HAP-1 (cell line): ENCODE measurements at regions not wholly inside any gene's neighbourhood (a gene's known extent, or its start where the extent isn't known, plus 50 kb on each side); places are given as distances from the start of the nearest gene placed in this dataset.

Source experiments
- DNase-seq, 2 experiments: peaks; one replicate each; pipeline ENCODE4 v3.0.0-alpha.2; 2016 to 2020; ENCODE audit warnings: low spot score in 2 of 2
- H3K27me3 ChIP-seq: fragments of 250-450 bp; sonication (Bioruptor Pico); 2 replicates; pipeline ENCODE4 v1.5.1; 2020; ENCODE audit warnings: low read depth, mild to moderate bottlenecking, moderate library complexity
- H3K36me3 ChIP-seq: fragments of 250-450 bp; sonication (Bioruptor Pico); replicated peaks from 2 replicates; pipeline ENCODE4 v1.5.1; 2020; ENCODE audit warnings: mild to moderate bottlenecking
- H3K4me1 ChIP-seq: fragments of 250-450 bp; sonication (Bioruptor Pico); 2 replicates; pipeline ENCODE4 v1.5.1; 2020; ENCODE audit warnings: mild to moderate bottlenecking
- H3K4me3 ChIP-seq: fragments of 250-450 bp; sonication (Bioruptor Pico); 2 replicates; pipeline ENCODE4 v1.5.1; 2020; ENCODE audit warnings: mild to moderate bottlenecking, moderate library complexity
- H3K9me3 ChIP-seq: fragments of 250-450 bp; sonication (Bioruptor Pico); 2 replicates; pipeline ENCODE4 v1.5.1; 2020; ENCODE audit warnings: mild to moderate bottlenecking, moderate library complexity
- in situ Hi-C: fragments of 300-500 bp; cut with MboI; formaldehyde crosslinking; loops from 3 replicates; pipeline ENCODE4 v1.14.3; 2020; ENCODE audit warnings: low sequenced_read_pairs, inconsistent platforms, mixed read lengths

- no peaks in the 10 kb centered on the region for H3K27me3 ChIP-seq
- no peak for DNase-seq
- no peaks in the 10 kb centered on the region for H3K9me3 ChIP-seq
- in situ Hi-C loops, result no loop called here
- H3K4me1 ChIP-seq, result peaks cover 19% of the 10 kb centered on the region
- H3K36me3 ChIP-seq, result no peaks in the 10 kb centered on the region
- no peak overlapping the region for H3K4me3 ChIP-seq
Observed at GRCh38 chr12:89975574-89975973, 266.9 kb upstream of the ATP2B1 start.

DNA sequence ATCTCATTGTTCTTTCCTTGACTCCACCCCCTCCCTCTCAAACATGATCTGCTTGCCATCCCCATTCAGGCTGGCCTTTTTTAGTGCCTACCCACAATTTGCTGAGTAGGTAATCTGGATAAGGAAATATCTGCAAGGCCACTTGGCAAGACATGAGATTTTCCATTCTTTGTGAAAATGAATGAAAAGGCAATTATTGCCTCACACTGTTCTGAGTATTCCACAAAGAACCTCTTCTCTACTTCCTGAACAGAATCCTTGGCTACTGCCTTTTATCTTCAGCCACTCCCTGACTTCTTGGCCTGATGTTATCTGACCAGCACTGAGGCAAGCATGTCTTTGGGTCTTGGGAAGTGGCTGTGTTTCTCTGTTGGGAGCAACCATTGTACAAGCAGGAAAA is 263.2 kb upstream of the ATP2B1 start:
- no peaks in the 10 kb centered on the region for H3K9me3 ChIP-seq
- H3K36me3 ChIP-seq, result no peaks in the 10 kb centered on the region
- peak; percentile 40 to 43 for DNase-seq
- no peaks in the 10 kb centered on the region for H3K27me3 ChIP-seq
- H3K4me3 ChIP-seq, result no peak overlapping the region
- H3K4me1 ChIP-seq, result peaks cover 10% of the 10 kb centered on the region
- in situ Hi-C loops, result no loop called here

- H3K4me1 ChIP-seq, result peaks cover 10% of the 10 kb centered on the region
- in situ Hi-C loops, result no loop called here
- DNase-seq, result peak in 1 of 2 experiments; percentile 16
Observed at GRCh38 chr12:89970722-89971121, 262.1 kb upstream of the ATP2B1 start.

GRCh38 chr12:89969093-89969492 is 260.5 kb upstream of the ATP2B1 start:
- Histone ChIP-seq H3K36me3 (no peaks in the 10 kb centered on the region), H3K9me3 (no peaks in the 10 kb centered on the region), H3K4me3 (no peak overlapping the region), H3K27me3 (no peaks in the 10 kb centered on the region), H3K4me1 (peaks cover 10% of the 10 kb centered on the region)
- no peak for DNase-seq
- in situ Hi-C loops, result no loop called here

More at GRCh38 chr12:89970722-89971121, 262.1 kb upstream of the ATP2B1 start:
- no peaks in the 10 kb centered on the region for H3K36me3 ChIP-seq
- no peaks in the 10 kb centered on the region for H3K27me3 ChIP-seq
- H3K4me3 ChIP-seq, result no peak overlapping the region
- H3K9me3 ChIP-seq, result no peaks in the 10 kb centered on the region

GRCh38 chr12:89968151-89968700 is 259.6 kb upstream of the ATP2B1 start:
- Histone ChIP-seq H3K4me3 (no peak overlapping the region), H3K36me3 (no peaks in the 10 kb centered on the region), H3K27me3 (no peaks in the 10 kb centered on the region), H3K9me3 (no peaks in the 10 kb centered on the region), H3K4me1 (peaks cover 10% of the 10 kb centered on the region)
- DNase-seq, result no peak
- in situ Hi-C loops, result no loop called here

- H3K4me3 ChIP-seq, result no peak overlapping the region
- H3K4me1 ChIP-seq, result peaks cover 5% of the 10 kb centered on the region
- DNase-seq, result no peak
- no peaks in the 10 kb centered on the region for H3K9me3 ChIP-seq
- in situ Hi-C loops, result no loop called here
- no peaks in the 10 kb centered on the region for H3K27me3 ChIP-seq
- H3K36me3 ChIP-seq, result no peaks in the 10 kb centered on the region
Observed at GRCh38 chr12:89966495-89967240, 258.0 kb upstream of the ATP2B1 start.

- DNase-seq, result peak in 1 of 2 experiments; percentile 14
- H3K36me3 ChIP-seq, result no peaks in the 10 kb centered on the region
- no peaks in the 10 kb centered on the region for H3K9me3 ChIP-seq
- no peaks in the 10 kb centered on the region for H3K27me3 ChIP-seq
- in situ Hi-C loops, result no loop called here
- H3K4me1 ChIP-seq, result no peaks in the 10 kb centered on the region
- no peak overlapping the region for H3K4me3 ChIP-seq
Observed at GRCh38 chr12:89965993-89966392, 257.4 kb upstream of the ATP2B1 start.

DNA sequence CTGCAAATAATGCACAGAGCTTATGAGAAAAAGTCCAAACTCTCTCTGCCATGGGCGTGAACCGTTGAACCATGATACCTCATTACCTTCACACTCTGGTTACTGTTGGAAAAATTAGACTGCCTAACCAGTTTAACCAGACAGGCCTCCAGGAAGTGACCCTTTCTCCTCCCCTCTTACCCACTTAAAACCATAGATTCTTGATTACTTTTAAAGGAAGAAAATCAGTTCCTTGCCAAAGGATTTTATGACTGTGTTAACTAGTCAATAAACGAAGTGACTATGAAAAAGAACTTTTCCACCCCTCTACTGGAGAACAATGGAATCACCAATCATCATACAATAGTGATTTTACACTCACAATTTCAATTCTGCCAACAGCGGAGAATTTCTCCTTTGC is 254.0 kb upstream of the ATP2B1 start:
- no peak for DNase-seq
- Histone ChIP-seq H3K36me3 (no peaks in the 10 kb centered on the region), H3K4me1 (no peaks in the 10 kb centered on the region), H3K27me3 (no peaks in the 10 kb centered on the region), H3K9me3 (no peaks in the 10 kb centered on the region), H3K4me3 (no peak overlapping the region)
- in situ Hi-C loops, result no loop called here

GRCh38 chr12:89960607-89961394 is 252.2 kb upstream of the ATP2B1 start:
- H3K4me1 ChIP-seq, result no peaks in the 10 kb centered on the region
- no peak for DNase-seq
- in situ Hi-C loops, result no loop called here
- no peaks in the 10 kb centered on the region for H3K9me3 ChIP-seq
- no peak overlapping the region for H3K4me3 ChIP-seq
- no peaks in the 10 kb centered on the region for H3K27me3 ChIP-seq
- no peaks in the 10 kb centered on the region for H3K36me3 ChIP-seq

DNA sequence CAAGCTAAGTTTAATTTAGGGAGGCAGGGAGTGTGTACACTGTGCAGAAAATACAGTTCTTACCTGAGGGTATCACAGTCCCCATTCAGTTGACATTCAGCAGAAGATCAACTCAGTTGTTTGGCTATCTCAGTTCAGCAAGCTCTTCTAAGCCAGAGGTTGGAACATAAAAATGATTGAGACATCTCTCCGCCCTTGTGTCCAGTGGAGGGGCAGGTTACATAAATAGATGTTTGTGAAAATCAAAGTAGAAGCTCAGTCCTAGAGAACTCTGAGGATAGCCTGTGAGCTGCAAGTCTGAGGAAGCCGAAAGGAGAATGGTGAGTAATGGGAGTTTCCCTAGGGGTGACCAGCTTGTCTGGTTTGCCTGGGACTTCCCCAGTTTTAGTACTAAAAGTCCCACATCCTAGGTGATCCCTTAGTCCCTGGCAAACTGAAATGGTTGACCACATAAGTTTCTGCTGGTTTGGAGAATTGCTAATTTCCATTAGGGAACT is 251.4 kb upstream of the ATP2B1 start:
- Histone ChIP-seq H3K4me1 (no peaks in the 10 kb centered on the region), H3K9me3 (no peaks in the 10 kb centered on the region), H3K27me3 (no peaks in the 10 kb centered on the region), H3K36me3 (no peaks in the 10 kb centered on the region), H3K4me3 (no peak overlapping the region)
- in situ Hi-C loops, result no loop called here
- DNase-seq, result no peak

DNA sequence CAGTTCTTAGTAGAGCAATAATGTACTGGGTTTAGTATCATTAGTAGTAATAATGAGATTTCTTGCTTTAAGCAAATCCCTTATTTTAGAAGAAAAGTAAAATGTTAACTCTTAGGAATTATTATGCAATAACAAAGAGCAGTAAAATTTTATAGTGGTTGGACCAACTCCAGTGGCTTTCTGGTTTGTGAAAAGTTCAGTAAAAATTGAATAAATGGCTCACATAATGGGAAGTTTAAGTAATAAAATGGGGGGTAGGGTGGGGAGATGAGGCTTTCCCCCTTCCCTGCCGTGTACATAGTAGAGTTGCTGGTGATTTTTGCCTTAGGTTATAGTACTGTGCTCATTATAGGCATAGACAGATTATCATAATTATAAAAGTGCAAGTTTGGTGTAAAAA is 250.5 kb upstream of the ATP2B1 start:
- no peaks in the 10 kb centered on the region for H3K9me3 ChIP-seq
- no peaks in the 10 kb centered on the region for H3K27me3 ChIP-seq
- no peaks in the 10 kb centered on the region for H3K4me1 ChIP-seq
- DNase-seq, result no peak
- in situ Hi-C loops, result no loop called here
- no peak overlapping the region for H3K4me3 ChIP-seq
- H3K36me3 ChIP-seq, result no peaks in the 10 kb centered on the region

DNA sequence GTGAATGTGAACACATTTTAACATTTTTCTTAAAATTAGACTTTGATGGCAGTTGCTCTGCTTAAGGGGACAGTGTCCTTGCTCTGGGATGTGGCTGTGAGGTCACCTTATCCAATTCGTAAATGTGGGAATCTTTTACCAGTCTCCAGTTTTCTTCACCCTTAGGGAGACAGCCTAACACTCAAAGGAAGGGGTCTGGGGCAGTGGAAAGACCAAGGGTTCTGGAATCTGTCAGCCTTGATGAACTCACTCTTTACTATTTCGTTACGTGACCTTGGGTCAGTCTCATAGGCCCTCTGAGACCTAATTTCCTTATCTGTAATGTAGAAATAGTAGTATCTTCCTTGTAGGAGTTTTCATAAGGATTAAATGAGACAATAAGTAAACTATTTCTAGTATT is 245.6 kb upstream of the ATP2B1 start:
- DNase-seq, result no peak
- H3K4me1 ChIP-seq, result no peaks in the 10 kb centered on the region
- H3K4me3 ChIP-seq, result no peak overlapping the region
- H3K36me3 ChIP-seq, result no peaks in the 10 kb centered on the region
- H3K9me3 ChIP-seq, result no peaks in the 10 kb centered on the region
- in situ Hi-C loops, result no loop called here
- no peaks in the 10 kb centered on the region for H3K27me3 ChIP-seq

GRCh38 chr12:89951694-89952060 is 243.0 kb upstream of the ATP2B1 start:
- Histone ChIP-seq H3K4me1 (peaks cover 6% of the 10 kb centered on the region), H3K27me3 (no peaks in the 10 kb centered on the region), H3K4me3 (no peak overlapping the region), H3K36me3 (no peaks in the 10 kb centered on the region), H3K9me3 (no peaks in the 10 kb centered on the region)
- DNase-seq, result no peak
- in situ Hi-C loops, result no loop called here

GRCh38 chr12:89951050-89951693 is 242.5 kb upstream of the ATP2B1 start:
- in situ Hi-C loops, result no loop called here

More at GRCh38 chr12:89951050-89951693, 242.5 kb upstream of the ATP2B1 start:
- H3K9me3 ChIP-seq, result no peaks in the 10 kb centered on the region
- H3K36me3 ChIP-seq, result no peaks in the 10 kb centered on the region
- no peak for DNase-seq
- H3K4me1 ChIP-seq, result peaks cover 6% of the 10 kb centered on the region
- H3K27me3 ChIP-seq, result no peaks in the 10 kb centered on the region
- H3K4me3 ChIP-seq, result no peak overlapping the region
